ENCODE measurements at regions not wholly inside any gene's neighbourhood (a gene's known extent, or its start where the extent isn't known, plus 50 kb on each side); places are given as distances from the start of the nearest gene placed in this dataset.
"Not testable (repeated sequence)": the region's sequence is repeated elsewhere in the genome, so short reads cannot be mapped to it uniquely, and the experiment has no call there.

DNA sequence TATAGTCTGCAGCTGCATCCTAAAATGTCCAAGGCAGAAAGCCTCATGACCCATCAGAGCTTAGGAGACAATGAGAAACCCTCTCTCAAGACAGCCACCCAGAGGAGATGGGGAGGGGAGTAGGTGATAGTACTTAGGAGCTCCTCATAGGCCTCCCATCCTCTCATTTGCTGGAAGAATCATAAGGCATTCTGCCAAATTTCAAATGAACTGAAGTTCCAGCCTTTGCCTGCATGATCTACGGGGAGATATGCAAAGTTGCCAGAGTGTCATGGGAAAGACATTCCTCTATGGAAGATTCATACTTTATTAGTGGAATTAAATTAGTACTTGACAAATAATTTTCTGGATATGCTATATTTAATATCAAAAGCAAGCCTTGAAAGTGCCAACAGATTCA, 194.1 kb upstream of the GJE1 start:
- no peak for DNase-seq (ENCODE audit: low spot score)
- in situ Hi-C loops (cut with MboI; ENCODE audit: low sequenced_read_pairs, unreplicated experiment), result no loop called here
- TF ChIP-seq, protein P1, sequence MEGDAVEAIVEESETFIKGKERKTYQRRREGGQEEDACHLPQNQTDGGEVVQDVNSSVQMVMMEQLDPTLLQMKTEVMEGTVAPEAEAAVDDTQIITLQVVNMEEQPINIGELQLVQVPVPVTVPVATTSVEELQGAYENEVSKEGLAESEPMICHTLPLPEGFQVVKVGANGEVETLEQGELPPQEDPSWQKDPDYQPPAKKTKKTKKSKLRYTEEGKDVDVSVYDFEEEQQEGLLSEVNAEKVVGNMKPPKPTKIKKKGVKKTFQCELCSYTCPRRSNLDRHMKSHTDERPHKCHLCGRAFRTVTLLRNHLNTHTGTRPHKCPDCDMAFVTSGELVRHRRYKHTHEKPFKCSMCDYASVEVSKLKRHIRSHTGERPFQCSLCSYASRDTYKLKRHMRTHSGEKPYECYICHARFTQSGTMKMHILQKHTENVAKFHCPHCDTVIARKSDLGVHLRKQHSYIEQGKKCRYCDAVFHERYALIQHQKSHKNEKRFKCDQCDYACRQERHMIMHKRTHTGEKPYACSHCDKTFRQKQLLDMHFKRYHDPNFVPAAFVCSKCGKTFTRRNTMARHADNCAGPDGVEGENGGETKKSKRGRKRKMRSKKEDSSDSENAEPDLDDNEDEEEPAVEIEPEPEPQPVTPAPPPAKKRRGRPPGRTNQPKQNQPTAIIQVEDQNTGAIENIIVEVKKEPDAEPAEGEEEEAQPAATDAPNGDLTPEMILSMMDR (IDR thresholded peaks at IDR 0.05; ENCODE audit: borderline replicate concordance, control extremely low read depth, extremely low read depth, insufficient read depth, missing control alignments), result no peak

DNA sequence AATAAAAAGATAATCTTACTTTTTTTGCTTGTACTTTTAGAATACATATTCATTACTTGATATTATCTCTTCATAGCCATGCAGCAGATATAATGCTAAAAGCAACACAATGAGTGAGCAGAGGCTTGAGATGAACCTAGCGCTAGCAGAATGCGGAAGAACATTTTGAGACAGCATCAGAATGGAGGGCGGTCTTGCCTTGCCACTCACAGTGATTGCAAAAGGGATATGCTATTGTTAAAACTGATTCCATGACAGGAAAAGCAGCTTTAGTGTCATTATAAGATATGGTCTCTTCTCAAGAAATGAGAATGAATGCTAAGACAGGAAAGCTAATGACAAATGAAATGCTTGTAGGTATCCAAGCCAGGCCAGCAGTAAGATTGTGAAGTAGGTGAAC, 200.0 kb upstream of the GJE1 start:
- TF ChIP-seq, protein P1 (IDR thresholded peaks at IDR 0.05; ENCODE audit: borderline replicate concordance, control extremely low read depth, extremely low read depth, insufficient read depth, missing control alignments), result no peak
- in situ Hi-C loops (cut with MboI; ENCODE audit: low sequenced_read_pairs, unreplicated experiment), result no loop called here
- DNase-seq (ENCODE audit: low spot score), result no peak

DNA sequence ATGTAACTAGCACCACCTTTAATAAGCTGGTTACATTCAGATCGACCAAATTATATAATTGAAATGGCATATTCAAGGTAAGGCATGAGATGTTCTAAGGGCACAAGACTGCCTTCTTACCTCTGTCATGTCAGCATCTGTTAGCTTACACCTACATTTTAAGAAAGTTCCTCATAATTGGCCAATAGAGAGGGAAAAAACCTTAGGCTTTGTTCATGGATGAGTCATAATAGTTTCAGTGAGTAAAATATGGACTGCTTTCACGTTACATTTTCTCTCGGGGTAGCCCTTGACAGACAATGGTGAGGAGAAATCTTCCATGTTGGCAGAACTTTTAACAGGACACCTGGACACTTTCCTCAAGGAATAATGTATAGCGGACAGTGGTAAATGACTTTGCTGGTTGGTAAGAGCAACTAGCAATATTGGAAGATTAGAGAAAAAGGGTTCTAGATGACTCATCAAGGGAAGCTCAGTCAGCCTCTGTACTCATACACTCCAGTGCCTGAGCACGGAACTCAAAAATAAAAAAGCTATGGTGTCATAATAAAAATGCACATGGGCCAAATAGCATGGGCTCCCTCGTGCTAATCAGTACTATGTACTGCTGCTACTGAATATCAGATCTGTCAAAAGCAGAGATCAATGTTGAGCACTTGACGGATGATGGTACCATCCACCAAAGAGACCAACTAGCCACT, 206.4 kb upstream of the GJE1 start:
- in situ Hi-C loops (cut with MboI; ENCODE audit: low sequenced_read_pairs, unreplicated experiment), result not testable (repeated sequence)

DNA sequence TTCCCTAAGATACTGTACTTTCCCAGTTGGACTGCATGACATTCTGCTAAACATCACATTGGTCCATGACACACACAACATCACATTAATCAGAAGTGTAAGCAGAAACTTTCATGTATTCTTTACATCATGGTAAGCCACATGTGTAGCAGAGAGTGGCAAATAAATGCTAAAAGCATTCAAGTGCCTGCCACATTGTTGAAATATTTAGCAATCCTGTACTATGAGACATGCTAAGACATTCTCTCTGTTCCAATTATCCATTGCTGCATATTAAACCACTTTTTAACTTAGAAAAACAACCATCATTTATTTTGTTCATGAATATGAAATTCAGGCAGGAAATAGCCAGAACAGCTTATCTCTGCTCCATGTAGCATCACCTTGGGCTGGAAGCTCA, 207.7 kb upstream of the GJE1 start:
- TF ChIP-seq, protein P1 (IDR thresholded peaks at IDR 0.05; ENCODE audit: borderline replicate concordance, control extremely low read depth, extremely low read depth, insufficient read depth, missing control alignments), result no peak
- DNase-seq (ENCODE audit: low spot score), result no peak
- in situ Hi-C loops (cut with MboI; ENCODE audit: low sequenced_read_pairs, unreplicated experiment), result no loop called here

More for the DNA sequence above, 206.4 kb upstream of the GJE1 start:
- not testable (repeated sequence) for DNase-seq (ENCODE audit: low spot score)

DNA sequence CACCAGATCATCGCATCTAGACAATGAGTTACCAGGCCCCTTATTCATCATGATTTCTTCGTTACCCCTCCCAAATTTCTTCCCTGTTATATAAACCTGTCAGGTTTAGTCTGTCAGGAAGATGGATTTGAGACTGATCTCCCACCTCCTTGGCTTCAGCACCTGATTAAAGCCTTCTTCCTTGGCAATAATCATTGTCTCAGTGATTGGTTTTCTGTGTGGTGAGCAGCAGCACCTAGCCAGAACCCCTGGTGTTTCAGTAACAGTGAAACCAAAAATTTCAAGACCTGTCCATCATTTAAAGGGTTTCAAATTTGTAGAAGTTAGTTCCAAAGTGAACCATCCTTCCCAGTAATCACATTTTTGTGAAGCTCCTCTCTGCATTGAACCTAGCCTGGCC, 209.8 kb upstream of the GJE1 start:
- DNase-seq (ENCODE audit: low spot score), result no peak
- TF ChIP-seq, protein P1 (IDR thresholded peaks at IDR 0.05; ENCODE audit: borderline replicate concordance, control extremely low read depth, extremely low read depth, insufficient read depth, missing control alignments), result no peak
- in situ Hi-C loops (cut with MboI; ENCODE audit: low sequenced_read_pairs, unreplicated experiment), result no loop called here

DNA sequence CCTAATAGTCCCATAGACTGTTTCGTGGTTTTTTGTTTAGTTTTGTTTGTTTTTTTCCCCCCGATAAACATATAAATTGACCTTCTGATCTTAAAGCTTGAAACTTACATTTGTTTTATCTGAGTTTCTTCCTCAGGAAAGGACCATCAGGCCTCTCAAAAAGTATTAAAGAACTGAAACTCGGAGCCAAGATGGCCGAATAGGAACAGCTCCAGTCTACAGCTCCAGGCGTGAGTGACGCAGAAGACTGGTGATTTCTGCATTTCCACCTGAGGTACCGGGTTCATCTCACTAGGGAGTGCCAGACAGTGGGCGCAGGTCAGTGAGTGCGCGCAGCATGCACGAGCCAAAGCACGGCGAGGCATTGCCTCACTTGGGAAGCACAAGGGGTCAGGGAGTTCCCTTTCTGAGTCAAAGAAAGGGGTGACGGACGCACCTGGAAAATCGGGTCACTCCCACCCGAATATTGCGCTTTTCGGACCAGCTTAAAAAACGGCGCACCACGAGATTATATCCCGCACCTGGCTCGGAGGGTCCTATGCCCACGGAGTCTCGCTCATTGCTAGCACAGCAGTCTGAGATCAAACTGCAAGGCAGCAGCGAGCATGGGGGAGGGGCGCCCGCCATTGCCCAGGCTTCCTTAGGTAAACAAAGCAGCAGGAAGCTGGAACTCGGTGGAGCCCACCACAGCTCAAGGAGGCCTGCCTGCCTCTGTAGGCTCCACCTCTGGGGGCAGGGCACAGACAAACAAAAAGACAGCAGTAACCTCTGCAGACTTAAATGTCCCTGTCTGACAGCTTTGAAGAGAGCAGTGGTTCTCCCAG, 215.8 kb upstream of the GJE1 start:
- in situ Hi-C loops (cut with MboI; ENCODE audit: low sequenced_read_pairs, unreplicated experiment), result not testable (repeated sequence)

DNA sequence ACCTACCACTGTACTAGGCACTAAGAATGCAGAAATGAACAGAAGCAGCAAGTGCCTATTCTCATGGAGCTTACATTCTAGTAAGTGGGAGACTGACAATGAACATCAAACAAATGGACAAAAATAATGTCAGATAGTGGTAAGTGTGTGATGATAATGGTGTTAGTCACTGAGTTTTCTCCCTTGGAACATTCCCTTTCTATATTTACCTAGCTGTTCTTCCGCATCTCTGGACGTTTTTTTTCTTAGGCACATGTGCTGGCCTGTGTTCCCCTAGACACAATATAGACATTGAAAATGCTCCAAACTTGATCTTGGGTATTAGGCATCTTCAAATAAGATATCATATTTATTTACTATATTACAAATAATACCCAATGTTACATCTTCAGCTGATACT, 218.1 kb upstream of the GJE1 start:
- DNase-seq (ENCODE audit: low spot score), result no peak
- in situ Hi-C loops (cut with MboI; ENCODE audit: low sequenced_read_pairs, unreplicated experiment), result no loop called here
- TF ChIP-seq, protein P1 (IDR thresholded peaks at IDR 0.05; ENCODE audit: borderline replicate concordance, control extremely low read depth, extremely low read depth, insufficient read depth, missing control alignments), result no peak

More for the DNA sequence above, 215.8 kb upstream of the GJE1 start:
- not testable (repeated sequence) for DNase-seq (ENCODE audit: low spot score)
